HepG2 (cell line): ENCODE measurements at regions not wholly inside any gene's neighbourhood (a gene's known extent, or its start where the extent isn't known, plus 50 kb on each side); places are given as distances from the start of the nearest gene placed in this dataset.

Source experiments
- ATAC-seq: fragments of 200-7000 bp; cut with Tn5 transposase; 3 replicates; pipeline ENCODE4 v1.9.1; 2020; ENCODE audit warnings: mild to moderate bottlenecking, moderate library complexity
- BruUV-seq: library from RNA; stranded (reverse); fragments of 400-500 nt; replicated peaks from 2 replicates; lab custom pipeline; 2021; lab: Mats Ljungman, UMichigan
- CTCF ChIA-PET: fragments of 300-600 bp; formaldehyde crosslinking; extraction: SDS; loops from one replicate; lab custom pipeline; 2021; ENCODE audit warnings: low total read pairs, inconsistent platforms, low intra/inter-chr PET ratio; lab: Yijun Ruan, JAX
- POLR2A ChIA-PET: fragments of 350-600 bp; sonication (Branson Sonifier 250); formaldehyde crosslinking; loops from one replicate; lab custom pipeline; 2020; ENCODE audit warnings: antibody characterized with exemption, inconsistent platforms; lab: Yijun Ruan, JAX
- DNase-seq: peaks from one replicate; pipeline ENCODE4 v3.0.0-alpha.2; 2015; ENCODE audit warnings: low spot score
- FAIRE-seq: peaks from 3 replicates; lab custom pipeline; 2011; peaks lifted over from hg19 to GRCh38; lab: Jason Lieb, UNC
- H2AFZ ChIP-seq: one replicate; pipeline ENCODE4 v1.6.1; 2011; ENCODE audit warnings: low read length, inconsistent platforms
- H3K27ac ChIP-seq: fragments of 300-600 bp; 3 replicates; pipeline ENCODE4 v1.8.0; 2011; ENCODE audit warnings: mixed run types, mild to moderate bottlenecking, mixed read lengths, low read length, inconsistent platforms; ENCODE audit not compliant: insufficient read depth; ENCODE audit errors: extremely low read length
- H3K27me3 ChIP-seq, 2 experiments: fragments of 200-600 bp in 1 of 2; 2 replicates in 1 of 2; 3 replicates in 1 of 2; pipeline versions ENCODE4 v1.6.0 to v1.8.0; 2011; ENCODE audit warnings: low read length in 2 of 2, mild to moderate bottlenecking in 2 of 2, moderate library complexity in 2 of 2, inconsistent platforms in 1 of 2; ENCODE audit not compliant: insufficient read depth in 2 of 2, control insufficient read depth in 1 of 2
- H3K36me3 ChIP-seq, 2 experiments: fragments of 200-600 bp in 1 of 2; replicated peaks in 1 of 2; 2 replicates in 1 of 2; 3 replicates in 1 of 2; pipeline versions ENCODE4 v1.5.1 to v1.8.0; 2011; ENCODE audit warnings: low read length in 2 of 2, inconsistent platforms in 1 of 2; ENCODE audit not compliant: insufficient read depth in 2 of 2, control insufficient read depth in 1 of 2
- H3K4me1 ChIP-seq: 2 replicates; pipeline ENCODE4 v1.5.1; 2012; ENCODE audit warnings: low read length, inconsistent platforms; ENCODE audit not compliant: insufficient read depth
- H3K4me2 ChIP-seq: 2 replicates; pipeline ENCODE4 v1.6.0; 2011; ENCODE audit warnings: low read depth, low read length, inconsistent platforms
- H3K4me3 ChIP-seq, 3 experiments: fragments of 200-600 bp in 1 of 3; sonication (generic), shearing (Covaris generic) in 1 of 3; replicated peaks in 1 of 3; 2 replicates each; pipeline ENCODE4 v1.5.1; 2011 to 2016; ENCODE audit warnings: low read length in 3 of 3, inconsistent platforms in 2 of 3, low read depth in 2 of 3, mild to moderate bottlenecking in 2 of 3, control low read depth in 1 of 3, mixed read lengths in 1 of 3; ENCODE audit not compliant: insufficient read depth in 1 of 3
- H3K79me2 ChIP-seq: one replicate; pipeline ENCODE4 v1.6.1; 2011; ENCODE audit warnings: low read length, inconsistent platforms; ENCODE audit not compliant: insufficient read depth
- H3K9ac ChIP-seq: 2 replicates; pipeline ENCODE4 v1.6.0; 2011; ENCODE audit warnings: mild to moderate bottlenecking, low read depth, low read length, inconsistent platforms; ENCODE audit not compliant: insufficient read depth
- H3K9me3 ChIP-seq: 2 replicates; pipeline ENCODE4 v1.5.1; 2012; ENCODE audit warnings: mild to moderate bottlenecking, low read length
- H4K20me1 ChIP-seq: 2 replicates; pipeline ENCODE4 v1.6.0; 2011; ENCODE audit warnings: inconsistent platforms, mild to moderate bottlenecking, low read length, moderate library complexity; ENCODE audit not compliant: insufficient read depth
- FOXC1 ChIP-seq: sonication (generic); formaldehyde crosslinking; IDR thresholded peaks from 2 replicates; pipeline ENCODE4 v1.8.0; 2022; ENCODE audit warnings: mild to moderate bottlenecking, missing genetic modification reagents, borderline replicate concordance
- GFI1 ChIP-seq: sonication (generic); formaldehyde crosslinking; IDR thresholded peaks from 2 replicates; pipeline ENCODE4 v1.5.0; 2020; ENCODE audit warnings: missing genetic modification reagents, mild to moderate bottlenecking, borderline replicate concordance
- HOXA7 ChIP-seq: sonication (generic); formaldehyde crosslinking; IDR thresholded peaks from 2 replicates; pipeline ENCODE4 v1.8.1; 2022; ENCODE audit warnings: mild to moderate bottlenecking, missing genetic modification reagents, moderate library complexity
- MTA3 ChIP-seq: sonication (generic); formaldehyde crosslinking; IDR thresholded peaks from 2 replicates; pipeline ENCODE4 v1.4.0; 2020; ENCODE audit warnings: missing genetic modification reagents
- PBX3 ChIP-seq: sonication (generic); formaldehyde crosslinking; IDR thresholded peaks from 2 replicates; pipeline ENCODE4 v1.8.1; 2023; ENCODE audit warnings: missing genetic modification reagents, inconsistent platforms, borderline replicate concordance
- SALL2 ChIP-seq: sonication (generic); formaldehyde crosslinking; IDR thresholded peaks from 2 replicates; pipeline ENCODE4 v1.8.1; 2023; ENCODE audit warnings: mild to moderate bottlenecking, missing genetic modification reagents, inconsistent platforms
- SPEN ChIP-seq: sonication (generic); formaldehyde crosslinking; IDR thresholded peaks from 2 replicates; pipeline ENCODE4 v1.5.1; 2020; ENCODE audit warnings: low read depth, mild to moderate bottlenecking, missing genetic modification reagents
- TFDP1 ChIP-seq: IDR thresholded peaks from 2 replicates; pipeline ENCODE4 v1.6.1; 2016; ENCODE audit warnings: missing compliant biosample characterization, missing genetic modification reagents, borderline replicate concordance
- ZNF431 ChIP-seq: sonication (generic); formaldehyde crosslinking; IDR thresholded peaks from 2 replicates; pipeline ENCODE4 v1.9.0; 2022; ENCODE audit warnings: missing genetic modification reagents, low read depth, mild to moderate bottlenecking, borderline replicate concordance
- ZNF547 ChIP-seq: sonication (generic); formaldehyde crosslinking; IDR thresholded peaks from 2 replicates; pipeline ENCODE4 v1.5.1; 2020; ENCODE audit warnings: mild to moderate bottlenecking, missing genetic modification reagents
- ZNF773 ChIP-seq: sonication (generic); formaldehyde crosslinking; IDR thresholded peaks from 2 replicates; pipeline ENCODE4 v1.4.0; 2020; ENCODE audit warnings: missing genetic modification reagents, borderline replicate concordance
- WGBS: methylation state at CpG from one replicate; pipeline ENCODE4 v1.1.6; 2017; ENCODE audit warnings: low lambda C conversion rate; 5-methylcytosine and 5-hydroxymethylcytosine counted together
- in situ Hi-C: cut with HindIII; loops from 2 replicates; pipeline ENCODE4 v1.10.0; 2017; ENCODE audit warnings: low pct_unique_long_range_greater_than_20kb; ENCODE audit not compliant: extremely low pct_ligation_motif_present
- intact Hi-C: fragments of 100-400 bp; cut with micrococcal nuclease; formaldehyde crosslinking; loops from one replicate; pipeline ENCODE4 v1.10.0; 2022; ENCODE audit not compliant: unreplicated experiment

- TF ChIP-seq PBX3 (CRISPR knock-in tag) (no peak), GFI1 (no peak), HOXA7 (CRISPR knock-in tag) (no peak)
Measured at GRCh38 chr7:47202146-47202783, 379.6 kb downstream of the TNS3 start (continued).

GRCh38 chr7:47198159-47198558 lies 383.8 kb downstream of the TNS3 start:
- BruUV-seq: no TSS peak
- H4K20me1 ChIP-seq: no peaks in the 10 kb centered on the region
- ChIA-PET POLR2A (no interaction called here), CTCF (no interaction called here)
- H3K4me3 ChIP-seq: no peak overlapping the region
- H2AFZ ChIP-seq: no peak overlapping the region
- FAIRE-seq (no peak), DNase-seq (no peak), ATAC-seq (no peak)
- H3K4me1 ChIP-seq: no peaks in the 10 kb centered on the region
- no peak overlapping the region for H3K27ac ChIP-seq
- H3K36me3 ChIP-seq: no peaks in the 10 kb centered on the region
- H3K27me3 ChIP-seq: no peaks in the 10 kb centered on the region; a peak in 1 of 5 replicates
- in situ Hi-C loops (no loop called here), intact Hi-C loops (no loop called here)
- TF ChIP-seq SALL2 (no peak), ZNF431 (CRISPR knock-in tag) (no peak), TFDP1 (CRISPR knock-in tag) (no peak), HOXA7 (CRISPR knock-in tag) (no peak), SPEN (CRISPR knock-in tag) (no peak), ZNF547 (no peak), FOXC1 (CRISPR knock-in tag) (no peak), MTA3 (CRISPR knock-in tag) (no peak), ZNF773 (CRISPR knock-in tag) (no peak)
- no peaks in the 10 kb centered on the region for H3K9me3 ChIP-seq
- WGBS: 33% methylated on average over 1 of the region's 1 CpG
- H3K4me2 ChIP-seq: no peak overlapping the region
- H3K9ac ChIP-seq: no peak overlapping the region
- H3K79me2 ChIP-seq: no peaks in the 10 kb centered on the region
